Sigmoid colon (tissue), 4 donors: ENCODE measurements at regions not wholly inside any gene's neighbourhood (a gene's known extent, or its start where the extent isn't known, plus 50 kb on each side); places are given as distances from the start of the nearest gene placed in this dataset.

ENCODE experiments used
- POLR2AphosphoS5 ChIP-seq, 4 donors: sonication (generic); formaldehyde crosslinking; IDR thresholded peaks; one replicate each; pipeline ENCODE4 v1.6.1; 2017; ENCODE audit warnings: antibody characterized with exemption in 4 of 4
- TF ChIP-seq, protein P1 (sequence below), 4 experiments: fragments of 450-650 bp in 3 of 4; fragments of 200-600 bp in 1 of 4; IDR thresholded peaks; one replicate each; pipeline ENCODE4 v1.5.1; 2016 to 2019; ENCODE audit warnings: antibody characterized with exemption in 4 of 4, mild to moderate bottlenecking in 3 of 4, moderate library complexity in 2 of 4

DNA sequence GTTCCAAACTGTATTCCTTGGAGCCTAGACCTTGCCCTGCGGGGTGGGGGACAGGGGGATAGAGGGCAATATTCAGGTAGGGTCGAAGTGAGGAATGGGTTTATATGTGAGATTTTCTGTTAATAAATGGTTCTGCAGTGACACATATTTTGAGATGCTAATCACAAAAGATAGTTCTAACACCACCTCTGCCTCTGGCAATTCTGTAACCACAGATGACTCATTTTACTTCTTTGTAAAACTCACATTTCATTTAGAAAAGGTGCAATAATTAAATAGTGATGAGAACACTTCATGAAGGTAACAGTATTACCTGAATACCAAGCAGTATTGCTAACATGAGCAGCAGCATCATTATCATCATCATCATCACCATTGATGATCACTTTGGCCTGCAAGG, 306.6 kb downstream of the SUCLG1 start:
- TF ChIP-seq, protein P1, sequence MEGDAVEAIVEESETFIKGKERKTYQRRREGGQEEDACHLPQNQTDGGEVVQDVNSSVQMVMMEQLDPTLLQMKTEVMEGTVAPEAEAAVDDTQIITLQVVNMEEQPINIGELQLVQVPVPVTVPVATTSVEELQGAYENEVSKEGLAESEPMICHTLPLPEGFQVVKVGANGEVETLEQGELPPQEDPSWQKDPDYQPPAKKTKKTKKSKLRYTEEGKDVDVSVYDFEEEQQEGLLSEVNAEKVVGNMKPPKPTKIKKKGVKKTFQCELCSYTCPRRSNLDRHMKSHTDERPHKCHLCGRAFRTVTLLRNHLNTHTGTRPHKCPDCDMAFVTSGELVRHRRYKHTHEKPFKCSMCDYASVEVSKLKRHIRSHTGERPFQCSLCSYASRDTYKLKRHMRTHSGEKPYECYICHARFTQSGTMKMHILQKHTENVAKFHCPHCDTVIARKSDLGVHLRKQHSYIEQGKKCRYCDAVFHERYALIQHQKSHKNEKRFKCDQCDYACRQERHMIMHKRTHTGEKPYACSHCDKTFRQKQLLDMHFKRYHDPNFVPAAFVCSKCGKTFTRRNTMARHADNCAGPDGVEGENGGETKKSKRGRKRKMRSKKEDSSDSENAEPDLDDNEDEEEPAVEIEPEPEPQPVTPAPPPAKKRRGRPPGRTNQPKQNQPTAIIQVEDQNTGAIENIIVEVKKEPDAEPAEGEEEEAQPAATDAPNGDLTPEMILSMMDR (IDR thresholded peaks at IDR 0.05), result no peak
- no peak for TF ChIP-seq POLR2AphosphoS5 (IDR thresholded peaks at IDR 0.05)
